ENCODE measurements at regions not wholly inside any gene's neighbourhood (a gene's known extent, or its start where the extent isn't known, plus 50 kb on each side); places are given as distances from the start of the nearest gene placed in this dataset.

- TF ChIP-seq, protein P1, sequence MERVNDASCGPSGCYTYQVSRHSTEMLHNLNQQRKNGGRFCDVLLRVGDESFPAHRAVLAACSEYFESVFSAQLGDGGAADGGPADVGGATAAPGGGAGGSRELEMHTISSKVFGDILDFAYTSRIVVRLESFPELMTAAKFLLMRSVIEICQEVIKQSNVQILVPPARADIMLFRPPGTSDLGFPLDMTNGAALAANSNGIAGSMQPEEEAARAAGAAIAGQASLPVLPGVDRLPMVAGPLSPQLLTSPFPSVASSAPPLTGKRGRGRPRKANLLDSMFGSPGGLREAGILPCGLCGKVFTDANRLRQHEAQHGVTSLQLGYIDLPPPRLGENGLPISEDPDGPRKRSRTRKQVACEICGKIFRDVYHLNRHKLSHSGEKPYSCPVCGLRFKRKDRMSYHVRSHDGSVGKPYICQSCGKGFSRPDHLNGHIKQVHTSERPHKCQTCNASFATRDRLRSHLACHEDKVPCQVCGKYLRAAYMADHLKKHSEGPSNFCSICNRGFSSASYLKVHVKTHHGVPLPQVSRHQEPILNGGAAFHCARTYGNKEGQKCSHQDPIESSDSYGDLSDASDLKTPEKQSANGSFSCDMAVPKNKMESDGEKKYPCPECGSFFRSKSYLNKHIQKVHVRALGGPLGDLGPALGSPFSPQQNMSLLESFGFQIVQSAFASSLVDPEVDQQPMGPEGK (CRISPR knock-in tag; IDR thresholded peaks at IDR 0.05; ENCODE audit: borderline replicate concordance), result no peak
- no peak for TF ChIP-seq CREB5 (CRISPR knock-in tag; IDR thresholded peaks at IDR 0.05; ENCODE audit: low read depth)
- no peak for TF ChIP-seq ISL1 (CRISPR knock-in tag; IDR thresholded peaks at IDR 0.05)
Measured at GRCh38 chr1:57761628-57762027, 337.8 kb upstream of the DAB1 start (continued).

GRCh38 chr1:57752843-57753242, 329.0 kb upstream of the DAB1 start:
- TF ChIP-seq ZNF8 (CRISPR knock-in tag; IDR thresholded peaks at IDR 0.05), result no peak
- no peak for TF ChIP-seq ZNF565 (CRISPR knock-in tag; conservative IDR thresholded peaks at IDR 0.05; ENCODE audit: low read depth)
- TF ChIP-seq RARB (CRISPR knock-in tag; IDR thresholded peaks at IDR 0.05), result no peak
- TF ChIP-seq TCF4 (CRISPR knock-in tag; IDR thresholded peaks at IDR 0.05; ENCODE audit: borderline replicate concordance), result no peak
- TF ChIP-seq ESRRG (CRISPR knock-in tag; IDR thresholded peaks at IDR 0.05), result no peak
- no peak for TF ChIP-seq ARNTL (CRISPR knock-in tag; IDR thresholded peaks at IDR 0.05; ENCODE audit: borderline replicate concordance, low read depth)
- no peak for TF ChIP-seq PPARA (CRISPR knock-in tag; IDR thresholded peaks at IDR 0.05; ENCODE audit: borderline replicate concordance)
- TF ChIP-seq, protein P2, sequence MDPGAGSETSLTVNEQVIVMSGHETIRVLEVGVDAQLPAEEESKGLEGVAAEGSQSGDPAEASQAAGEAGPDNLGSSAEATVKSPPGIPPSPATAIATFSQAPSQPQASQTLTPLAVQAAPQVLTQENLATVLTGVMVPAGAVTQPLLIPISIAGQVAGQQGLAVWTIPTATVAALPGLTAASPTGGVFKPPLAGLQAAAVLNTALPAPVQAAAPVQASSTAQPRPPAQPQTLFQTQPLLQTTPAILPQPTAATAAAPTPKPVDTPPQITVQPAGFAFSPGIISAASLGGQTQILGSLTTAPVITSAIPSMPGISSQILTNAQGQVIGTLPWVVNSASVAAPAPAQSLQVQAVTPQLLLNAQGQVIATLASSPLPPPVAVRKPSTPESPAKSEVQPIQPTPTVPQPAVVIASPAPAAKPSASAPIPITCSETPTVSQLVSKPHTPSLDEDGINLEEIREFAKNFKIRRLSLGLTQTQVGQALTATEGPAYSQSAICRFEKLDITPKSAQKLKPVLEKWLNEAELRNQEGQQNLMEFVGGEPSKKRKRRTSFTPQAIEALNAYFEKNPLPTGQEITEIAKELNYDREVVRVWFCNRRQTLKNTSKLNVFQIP (CRISPR knock-in tag; IDR thresholded peaks at IDR 0.05; ENCODE audit: borderline replicate concordance, low read depth), result no peak
- no peak for TF ChIP-seq SNAI2 (CRISPR knock-in tag; IDR thresholded peaks at IDR 0.05)
- TF ChIP-seq TOX (CRISPR knock-in tag; IDR thresholded peaks at IDR 0.05; ENCODE audit: borderline replicate concordance), result no peak
- TF ChIP-seq ZFP30 (CRISPR knock-in tag; IDR thresholded peaks at IDR 0.05), result no peak
- no peak for ATAC-seq

DNA sequence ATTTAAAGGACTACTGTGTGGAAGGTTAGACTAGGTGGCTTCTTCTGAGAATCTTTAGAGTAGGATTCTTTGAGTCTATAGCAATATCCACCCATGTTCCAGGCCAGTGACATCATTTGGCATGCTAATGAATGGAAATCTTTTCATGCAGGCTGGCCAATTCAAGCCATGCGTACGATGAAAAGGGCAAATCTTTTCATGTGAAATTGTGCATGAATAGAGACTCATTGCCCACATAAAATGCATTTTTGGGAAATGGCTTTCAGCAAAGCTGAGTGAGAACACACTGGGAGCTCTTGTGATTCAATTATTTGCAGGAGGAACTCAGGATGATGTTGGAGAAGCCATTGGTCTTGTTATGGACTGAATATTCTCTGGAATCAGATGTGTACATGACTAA, 324.9 kb upstream of the DAB1 start:
- ATAC-seq, result no peak
- TF ChIP-seq BACH2 (CRISPR knock-in tag; IDR thresholded peaks at IDR 0.05; ENCODE audit: borderline replicate concordance), result no peak
- TF ChIP-seq ZNF565 (CRISPR knock-in tag; conservative IDR thresholded peaks at IDR 0.05; ENCODE audit: low read depth), result no peak
- TF ChIP-seq, protein P1 (CRISPR knock-in tag; IDR thresholded peaks at IDR 0.05; ENCODE audit: borderline replicate concordance), result no peak
- no peak for TF ChIP-seq ZC3H10 (CRISPR knock-in tag; IDR thresholded peaks at IDR 0.05)
- no peak for TF ChIP-seq ISL1 (CRISPR knock-in tag; IDR thresholded peaks at IDR 0.05)
- TF ChIP-seq GLIS3 (CRISPR knock-in tag; IDR thresholded peaks at IDR 0.05), result no peak
- TF ChIP-seq, protein P2 (CRISPR knock-in tag; IDR thresholded peaks at IDR 0.05; ENCODE audit: borderline replicate concordance, low read depth), result no peak
- TF ChIP-seq, protein P3, sequence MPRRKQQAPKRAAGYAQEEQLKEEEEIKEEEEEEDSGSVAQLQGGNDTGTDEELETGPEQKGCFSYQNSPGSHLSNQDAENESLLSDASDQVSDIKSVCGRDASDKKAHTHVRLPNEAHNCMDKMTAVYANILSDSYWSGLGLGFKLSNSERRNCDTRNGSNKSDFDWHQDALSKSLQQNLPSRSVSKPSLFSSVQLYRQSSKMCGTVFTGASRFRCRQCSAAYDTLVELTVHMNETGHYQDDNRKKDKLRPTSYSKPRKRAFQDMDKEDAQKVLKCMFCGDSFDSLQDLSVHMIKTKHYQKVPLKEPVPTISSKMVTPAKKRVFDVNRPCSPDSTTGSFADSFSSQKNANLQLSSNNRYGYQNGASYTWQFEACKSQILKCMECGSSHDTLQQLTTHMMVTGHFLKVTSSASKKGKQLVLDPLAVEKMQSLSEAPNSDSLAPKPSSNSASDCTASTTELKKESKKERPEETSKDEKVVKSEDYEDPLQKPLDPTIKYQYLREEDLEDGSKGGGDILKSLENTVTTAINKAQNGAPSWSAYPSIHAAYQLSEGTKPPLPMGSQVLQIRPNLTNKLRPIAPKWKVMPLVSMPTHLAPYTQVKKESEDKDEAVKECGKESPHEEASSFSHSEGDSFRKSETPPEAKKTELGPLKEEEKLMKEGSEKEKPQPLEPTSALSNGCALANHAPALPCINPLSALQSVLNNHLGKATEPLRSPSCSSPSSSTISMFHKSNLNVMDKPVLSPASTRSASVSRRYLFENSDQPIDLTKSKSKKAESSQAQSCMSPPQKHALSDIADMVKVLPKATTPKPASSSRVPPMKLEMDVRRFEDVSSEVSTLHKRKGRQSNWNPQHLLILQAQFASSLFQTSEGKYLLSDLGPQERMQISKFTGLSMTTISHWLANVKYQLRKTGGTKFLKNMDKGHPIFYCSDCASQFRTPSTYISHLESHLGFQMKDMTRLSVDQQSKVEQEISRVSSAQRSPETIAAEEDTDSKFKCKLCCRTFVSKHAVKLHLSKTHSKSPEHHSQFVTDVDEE (CRISPR knock-in tag; IDR thresholded peaks at IDR 0.05), result no peak
- TF ChIP-seq ZNF8 (CRISPR knock-in tag; IDR thresholded peaks at IDR 0.05), result no peak
- no peak for TF ChIP-seq ARNTL (CRISPR knock-in tag; IDR thresholded peaks at IDR 0.05; ENCODE audit: borderline replicate concordance, low read depth)
- TF ChIP-seq ZFP3 (CRISPR knock-in tag; IDR thresholded peaks at IDR 0.05), result no peak
- no peak for TF ChIP-seq CSRNP3 (CRISPR knock-in tag; IDR thresholded peaks at IDR 0.05)
- TF ChIP-seq OSR1 (CRISPR knock-in tag; IDR thresholded peaks at IDR 0.05), result no peak
- TF ChIP-seq RARB (CRISPR knock-in tag; IDR thresholded peaks at IDR 0.05), result no peak
- no peak for TF ChIP-seq PPARA (CRISPR knock-in tag; IDR thresholded peaks at IDR 0.05; ENCODE audit: borderline replicate concordance)
- no peak for TF ChIP-seq ESRRG (CRISPR knock-in tag; IDR thresholded peaks at IDR 0.05)
- no peak for TF ChIP-seq ZNF70 (CRISPR knock-in tag; IDR thresholded peaks at IDR 0.05)
- TF ChIP-seq CSDC2 (CRISPR knock-in tag; IDR thresholded peaks at IDR 0.05), result no peak
- TF ChIP-seq TCF4 (CRISPR knock-in tag; IDR thresholded peaks at IDR 0.05; ENCODE audit: borderline replicate concordance), result no peak
